ENCODE measurements at regions not wholly inside any gene's neighbourhood (a gene's known extent, or its start where the extent isn't known, plus 50 kb on each side); places are given as distances from the start of the nearest gene placed in this dataset.
"Not testable (repeated sequence)": the region's sequence is repeated elsewhere in the genome, so short reads cannot be mapped to it uniquely, and the experiment has no call there.

DNA sequence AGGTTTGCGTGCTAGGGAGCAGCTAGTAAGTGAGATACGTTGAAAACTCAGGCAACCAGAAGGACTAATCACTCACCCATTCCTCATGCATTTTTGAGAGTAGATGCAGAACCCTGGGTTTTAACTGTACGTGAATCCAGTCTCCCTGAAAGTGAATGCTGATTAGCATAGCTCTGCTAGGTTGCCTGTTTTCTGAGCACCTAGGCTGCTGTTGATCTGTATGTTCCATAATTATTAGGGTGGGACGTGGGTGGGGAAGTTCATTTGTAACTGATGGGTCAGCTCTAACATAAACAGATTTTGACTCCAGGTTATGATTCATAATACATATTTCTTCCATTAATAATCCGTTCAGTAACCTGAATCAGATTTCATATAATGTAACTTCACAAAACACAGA lies 379.0 kb upstream of the FANCL start:
- peak; percentile 48 for DNase-seq (ENCODE audit: low spot score)

DNA sequence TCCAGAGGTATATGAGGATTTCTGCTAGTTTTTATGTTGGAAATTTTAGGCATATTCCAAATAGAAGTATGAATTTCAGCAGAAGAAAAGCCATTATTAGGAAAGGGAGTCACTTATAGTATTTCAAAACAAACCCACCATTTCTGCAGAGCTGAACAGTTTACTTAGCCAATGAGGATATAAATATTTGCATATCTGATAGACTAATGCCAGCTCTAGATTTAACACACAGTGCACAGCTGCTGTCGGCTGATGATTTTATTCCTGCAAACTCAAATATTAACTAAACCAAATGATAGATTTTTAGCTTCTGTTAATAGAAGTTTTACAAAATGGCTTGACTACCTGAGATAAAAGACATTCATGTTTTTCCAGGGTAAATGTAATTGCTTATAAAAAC lies 375.8 kb upstream of the FANCL start:
- no peak for DNase-seq (ENCODE audit: low spot score)

DNA sequence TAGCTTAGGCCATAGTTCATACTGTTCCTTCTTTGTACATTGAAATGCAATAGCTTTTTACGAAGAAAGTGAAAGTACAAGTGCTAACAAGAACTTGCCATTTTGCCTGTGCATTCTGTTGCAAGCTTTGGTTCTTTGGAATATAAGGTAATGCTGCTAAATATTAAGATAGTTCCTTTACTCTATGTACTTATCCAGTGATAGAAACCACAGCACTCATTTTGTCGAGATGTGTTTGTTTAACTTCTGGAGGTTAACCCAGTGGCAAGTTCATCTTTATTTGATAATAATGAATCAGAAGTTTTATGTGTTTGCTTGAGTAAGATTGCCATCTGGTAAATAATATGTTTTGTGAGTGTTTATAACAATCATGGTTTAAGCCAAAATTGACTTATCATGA lies 373.1 kb upstream of the FANCL start:
- no peak for DNase-seq (ENCODE audit: low spot score)

- DNase-seq (ENCODE audit: low spot score) = no peak
Measured at GRCh38 chr2:58612973-58613372, 371.8 kb upstream of the FANCL start.

DNA sequence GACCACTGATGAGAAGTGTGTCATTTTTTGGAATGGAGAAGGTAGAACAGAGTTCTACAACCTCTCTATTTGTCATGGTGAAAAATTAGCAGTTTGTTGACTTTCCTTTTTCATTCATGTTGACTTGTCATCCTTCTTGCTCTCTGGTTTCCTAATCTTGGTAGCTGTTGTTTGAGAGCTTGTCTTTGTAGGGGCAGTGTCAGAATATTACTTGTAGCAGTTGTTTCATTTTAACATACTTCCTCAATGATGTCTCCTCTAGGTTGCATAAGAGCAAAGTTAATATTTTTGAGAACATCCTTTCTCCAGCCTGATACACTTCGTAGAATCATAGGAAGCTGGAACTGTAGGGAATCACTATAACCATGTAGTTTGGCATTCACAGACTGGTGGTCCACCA lies 368.2 kb upstream of the FANCL start:
- no peak for DNase-seq (ENCODE audit: low spot score)

DNA sequence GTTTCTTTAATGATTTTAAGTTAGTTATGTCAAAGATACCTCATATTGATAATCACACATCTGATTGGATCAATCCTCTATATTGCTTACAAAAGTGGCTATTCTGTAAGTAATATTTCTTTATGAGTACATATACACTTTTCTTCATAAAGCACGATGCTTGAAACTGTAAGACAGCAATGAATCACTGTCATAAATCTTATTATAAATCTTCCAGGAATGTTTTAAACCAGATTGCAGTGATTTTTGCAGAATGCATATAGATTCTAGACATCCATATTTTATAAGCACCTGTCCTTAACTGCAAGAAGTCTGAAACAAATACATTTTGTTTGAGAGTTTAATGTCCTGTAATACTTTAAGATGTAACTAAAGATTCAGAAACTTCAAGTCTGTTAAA lies 367.0 kb upstream of the FANCL start:
- no peak for DNase-seq (ENCODE audit: low spot score)

DNA sequence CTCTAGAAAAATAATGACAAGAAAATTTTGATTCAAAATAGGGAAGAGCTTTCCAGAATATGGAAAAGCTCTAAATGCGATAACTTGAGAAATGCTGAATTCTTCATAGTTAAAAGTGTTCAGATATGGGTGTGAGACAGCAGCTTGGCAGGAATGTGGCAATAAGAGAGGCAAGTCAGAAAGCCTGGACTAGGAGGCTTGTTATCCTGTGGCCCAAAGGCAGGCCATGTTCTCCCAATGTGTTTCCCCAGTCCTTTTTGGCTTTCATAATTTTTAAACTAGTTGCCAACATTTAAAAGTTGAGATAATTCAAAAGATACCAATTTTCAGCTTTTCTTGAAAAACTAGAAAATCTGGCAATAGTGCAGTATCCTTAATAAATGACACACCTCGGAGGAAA lies 366.3 kb upstream of the FANCL start:
- DNase-seq (ENCODE audit: low spot score) = no peak

- peak; percentile 15 for DNase-seq (ENCODE audit: low spot score)
Measured at GRCh38 chr2:58606799-58607198, 365.7 kb upstream of the FANCL start.

DNA sequence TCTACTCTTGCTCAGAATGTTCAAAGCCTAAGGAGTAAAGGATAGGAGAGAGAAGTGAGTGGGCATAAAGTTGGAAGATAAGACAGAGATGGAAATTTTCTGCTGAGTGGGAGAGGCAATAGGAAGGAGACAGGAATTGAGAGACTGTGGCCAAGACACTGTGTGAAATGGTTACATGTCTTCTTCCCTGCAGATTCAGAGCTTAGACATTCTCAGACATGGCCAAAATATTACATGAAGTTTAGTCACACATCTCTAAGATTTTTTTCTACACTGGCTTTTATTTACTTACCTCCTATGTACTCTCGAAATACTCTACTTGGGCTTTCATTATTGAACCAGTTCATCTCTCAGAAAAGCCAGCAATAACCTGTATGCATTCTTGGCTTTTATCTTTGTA lies 363.0 kb upstream of the FANCL start:
- no peak for DNase-seq (ENCODE audit: low spot score)

DNA sequence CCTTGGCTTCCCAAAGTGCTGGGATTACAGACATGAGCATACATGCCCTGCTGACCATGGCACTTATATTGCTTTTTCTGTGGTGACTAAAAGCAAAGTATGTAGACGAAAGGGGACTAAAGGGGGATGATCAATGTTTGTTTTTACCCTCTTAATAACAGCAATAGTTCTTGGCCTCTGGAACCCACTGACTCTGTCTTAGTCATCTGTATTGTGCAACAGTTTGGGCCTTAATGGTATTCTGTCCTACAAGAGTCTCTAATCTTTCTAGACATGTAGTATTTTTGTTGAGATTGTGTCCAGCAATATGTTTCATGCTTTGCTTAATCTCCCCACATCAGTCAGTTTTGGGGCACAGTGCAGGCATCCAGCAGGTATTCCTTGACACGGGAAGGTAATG lies 359.9 kb upstream of the FANCL start:
- no peak for DNase-seq (ENCODE audit: low spot score)

GRCh38 chr2:58598171-58598570 lies 357.0 kb upstream of the FANCL start:
- no peak for DNase-seq (ENCODE audit: low spot score)

DNA sequence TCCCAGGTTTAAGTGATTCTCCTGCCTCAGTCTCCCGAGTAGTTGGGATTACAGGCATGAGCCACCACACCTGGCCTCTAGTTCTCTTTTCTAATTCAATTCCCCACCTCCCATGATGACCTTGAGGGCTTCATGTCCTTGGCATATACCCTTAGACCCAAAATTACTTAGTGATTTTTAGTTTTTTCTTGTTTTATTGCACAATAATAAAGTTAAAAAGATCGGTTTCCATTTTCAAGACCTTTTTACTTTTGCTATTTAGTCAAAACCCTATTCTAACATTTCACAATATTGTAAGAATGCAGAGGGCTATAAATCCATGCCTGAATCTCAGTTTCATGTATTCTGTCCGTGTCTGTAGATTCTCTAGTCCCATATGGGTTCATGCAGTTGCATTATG lies 354.6 kb upstream of the FANCL start:
- DNase-seq (ENCODE audit: low spot score) = no peak

- DNase-seq (ENCODE audit: low spot score) = no peak
Measured at GRCh38 chr2:58594762-58595161, 353.6 kb upstream of the FANCL start.

DNA sequence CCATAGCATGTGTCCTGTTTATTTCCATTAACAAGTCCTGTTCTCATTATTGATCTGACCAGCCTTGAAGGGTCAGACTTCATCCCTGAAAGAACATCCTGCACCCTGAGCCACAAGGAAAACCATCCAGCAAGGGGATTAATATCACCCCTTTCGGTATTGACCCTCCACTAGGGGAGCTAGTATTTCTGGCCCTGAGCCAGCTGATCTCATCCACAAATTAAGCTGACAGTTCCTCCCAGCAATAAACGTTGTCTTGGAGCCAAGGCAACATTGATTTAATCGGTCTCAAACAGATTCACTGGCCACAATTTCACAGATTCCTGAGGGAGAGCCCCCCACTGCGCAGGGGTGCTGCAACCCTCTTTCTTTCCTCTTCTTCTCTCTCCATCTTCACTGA lies 353.1 kb upstream of the FANCL start:
- peak; percentile 50 for DNase-seq (ENCODE audit: low spot score)

DNA sequence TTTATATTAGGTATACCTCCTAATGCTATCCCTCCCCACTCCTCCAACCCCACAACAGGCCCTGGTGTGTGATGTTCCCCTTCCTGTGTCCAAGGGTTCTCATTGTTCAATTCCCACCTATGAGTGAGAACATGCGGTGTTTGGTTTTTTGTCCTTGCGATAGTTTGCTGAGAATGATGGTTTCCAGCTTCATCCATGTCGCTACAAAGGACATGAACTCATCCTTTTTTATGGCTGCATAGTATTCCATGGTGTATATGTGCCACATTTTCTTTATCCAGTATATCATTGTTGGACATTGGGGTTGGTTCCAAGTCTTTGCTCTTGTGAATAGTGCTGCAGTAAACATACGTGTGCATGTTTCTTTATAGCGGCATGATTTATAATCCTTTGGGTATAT lies 345.1 kb upstream of the FANCL start:
- not testable (repeated sequence) for DNase-seq (ENCODE audit: low spot score)

DNA sequence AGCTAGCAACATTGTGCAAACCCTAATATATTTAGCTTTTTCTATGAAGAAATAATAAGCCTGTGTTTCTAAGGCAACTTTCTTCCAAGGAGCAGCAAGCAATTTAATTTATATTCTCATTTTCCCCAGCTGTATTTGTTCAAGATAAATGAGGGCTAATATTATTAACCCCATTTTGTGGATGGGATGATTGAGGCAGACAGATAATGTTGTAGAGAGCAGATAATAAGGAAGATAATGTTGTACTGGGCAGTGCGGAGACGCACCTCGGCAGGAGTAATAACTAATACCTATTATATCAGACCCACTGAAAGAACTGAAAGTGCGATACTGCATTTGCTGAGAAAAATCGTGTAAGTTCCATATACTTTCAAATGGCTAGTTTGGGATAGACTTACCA lies 344.1 kb upstream of the FANCL start:
- no peak for DNase-seq (ENCODE audit: low spot score)

DNA sequence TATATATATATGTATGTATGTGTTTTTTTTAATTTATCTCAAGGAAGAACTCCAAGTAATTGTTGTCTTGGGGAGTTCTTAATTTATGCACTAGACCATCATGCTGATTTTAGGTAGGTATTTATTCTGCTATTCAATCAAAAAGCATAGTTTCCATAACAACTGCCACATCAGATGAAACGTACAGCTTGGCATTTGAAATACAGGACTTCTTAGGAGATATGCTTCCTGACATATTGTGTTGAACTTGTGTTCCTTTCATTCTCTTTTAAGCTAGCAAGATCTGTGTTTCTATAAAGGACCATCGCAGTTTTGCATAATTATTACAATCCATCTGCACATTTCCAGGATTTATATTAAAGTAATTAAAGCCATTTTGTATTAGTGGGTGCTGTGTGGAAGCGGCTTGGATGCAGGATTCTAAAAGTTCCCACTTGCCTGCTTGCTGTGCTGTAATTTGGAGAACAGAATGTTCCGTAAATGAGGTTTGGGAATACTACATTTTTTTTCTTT lies 343.5 kb upstream of the FANCL start:
- DNase-seq (ENCODE audit: low spot score) = no peak

GRCh38 chr2:58578276-58578675 lies 337.2 kb upstream of the FANCL start:
- no peak for DNase-seq (ENCODE audit: low spot score)

DNA sequence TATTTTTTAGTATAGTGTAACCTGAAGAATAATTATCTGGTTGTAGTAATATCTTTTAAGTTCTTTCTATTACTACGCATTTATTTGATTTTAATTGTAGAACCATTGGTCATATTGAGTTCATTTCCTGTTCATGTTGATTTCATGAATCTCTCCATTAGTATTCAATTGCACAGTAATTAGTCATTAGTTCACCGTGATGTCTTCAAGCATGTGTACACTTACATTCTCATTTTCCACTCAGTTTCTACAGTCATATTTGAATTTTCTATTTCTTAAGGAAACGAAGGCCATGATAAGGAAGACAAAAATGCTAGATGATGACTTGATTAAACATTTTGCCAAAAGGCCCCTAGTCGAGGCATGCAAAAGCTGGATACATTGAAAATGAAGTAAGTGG lies 333.7 kb upstream of the FANCL start:
- no peak for DNase-seq (ENCODE audit: low spot score)

- no peak for DNase-seq (ENCODE audit: low spot score)
Measured at GRCh38 chr2:58572731-58573130, 331.6 kb upstream of the FANCL start.

- peak; percentile 82 for DNase-seq (ENCODE audit: low spot score)
Measured at GRCh38 chr2:58571181-58571852, 330.2 kb upstream of the FANCL start.

GRCh38 chr2:58569475-58570185 lies 328.5 kb upstream of the FANCL start:
- no peak for DNase-seq (ENCODE audit: low spot score)

DNA sequence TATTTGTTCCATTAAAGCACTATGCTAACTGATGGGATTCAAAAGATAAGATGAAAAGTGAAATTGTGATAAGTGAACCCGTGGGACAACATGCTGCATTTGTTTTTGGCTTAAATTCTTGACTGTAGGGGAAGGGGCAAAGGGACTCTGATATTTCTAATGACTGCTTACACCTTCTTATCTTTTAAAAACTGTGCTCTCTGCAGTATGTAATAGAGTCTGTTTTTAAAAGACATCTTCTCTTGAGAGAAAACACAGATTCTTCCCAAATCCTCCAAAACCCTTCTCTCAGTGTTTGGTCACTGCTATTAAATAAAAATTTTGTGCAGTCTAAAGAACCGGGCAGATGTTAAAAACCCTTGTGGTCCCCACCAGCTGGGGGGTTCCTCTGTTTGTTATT lies 327.8 kb upstream of the FANCL start:
- no peak for DNase-seq (ENCODE audit: low spot score)

GRCh38 chr2:58562276-58562675 lies 321.2 kb upstream of the FANCL start:
- no peak for DNase-seq (ENCODE audit: low spot score)

Measured in RKO (cell line).